ENCODE measurements at regions not wholly inside any gene's neighbourhood (a gene's known extent, or its start where the extent isn't known, plus 50 kb on each side); places are given as distances from the start of the nearest gene placed in this dataset.

DNA sequence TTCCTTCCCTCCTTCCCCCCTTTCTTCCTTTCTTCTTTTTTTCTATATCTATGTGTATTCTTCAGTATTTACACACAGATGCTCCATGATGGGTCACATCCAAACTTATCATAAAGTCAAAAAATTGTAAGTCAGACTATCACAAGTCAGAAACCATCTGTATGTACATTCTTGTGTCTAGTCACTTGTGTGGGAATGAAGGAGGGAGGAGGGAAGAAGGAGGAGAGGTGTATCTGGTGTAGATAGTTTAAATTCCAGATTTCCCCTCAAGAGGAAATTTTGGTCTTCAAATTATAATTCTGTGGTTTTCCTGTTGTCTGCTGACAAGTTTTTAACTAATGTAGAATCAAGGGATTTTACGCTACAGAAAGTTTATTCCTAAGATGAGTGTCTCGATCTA lies 287.2 kb downstream of the ETV1 start:
- TF ChIP-seq, protein P1, sequence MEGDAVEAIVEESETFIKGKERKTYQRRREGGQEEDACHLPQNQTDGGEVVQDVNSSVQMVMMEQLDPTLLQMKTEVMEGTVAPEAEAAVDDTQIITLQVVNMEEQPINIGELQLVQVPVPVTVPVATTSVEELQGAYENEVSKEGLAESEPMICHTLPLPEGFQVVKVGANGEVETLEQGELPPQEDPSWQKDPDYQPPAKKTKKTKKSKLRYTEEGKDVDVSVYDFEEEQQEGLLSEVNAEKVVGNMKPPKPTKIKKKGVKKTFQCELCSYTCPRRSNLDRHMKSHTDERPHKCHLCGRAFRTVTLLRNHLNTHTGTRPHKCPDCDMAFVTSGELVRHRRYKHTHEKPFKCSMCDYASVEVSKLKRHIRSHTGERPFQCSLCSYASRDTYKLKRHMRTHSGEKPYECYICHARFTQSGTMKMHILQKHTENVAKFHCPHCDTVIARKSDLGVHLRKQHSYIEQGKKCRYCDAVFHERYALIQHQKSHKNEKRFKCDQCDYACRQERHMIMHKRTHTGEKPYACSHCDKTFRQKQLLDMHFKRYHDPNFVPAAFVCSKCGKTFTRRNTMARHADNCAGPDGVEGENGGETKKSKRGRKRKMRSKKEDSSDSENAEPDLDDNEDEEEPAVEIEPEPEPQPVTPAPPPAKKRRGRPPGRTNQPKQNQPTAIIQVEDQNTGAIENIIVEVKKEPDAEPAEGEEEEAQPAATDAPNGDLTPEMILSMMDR (IDR thresholded peaks at IDR 0.05; ENCODE audit: insufficient read depth, low read length) = no peak
- TF ChIP-seq POLR2AphosphoS5 (IDR thresholded peaks at IDR 0.05; ENCODE audit: low read depth) (no peak), REST (IDR thresholded peaks at IDR 0.05; ENCODE audit: insufficient replicate concordance, low read depth) (no peak)
